Astrocyte (in vitro differentiated cells and primary cell): ENCODE measurements at regions not wholly inside any gene's neighbourhood (a gene's known extent, or its start where the extent isn't known, plus 50 kb on each side); places are given as distances from the start of the nearest gene placed in this dataset.

Experiments
- DNase-seq: peaks from one replicate; pipeline ENCODE4 v3.0.0-alpha.2; 2010; ENCODE audit warnings: low read depth
- FAIRE-seq: peaks from 2 replicates; lab custom pipeline; 2011; peaks lifted over from hg19 to GRCh38; lab: Jason Lieb, UNC
- H2AFZ ChIP-seq: 2 replicates; pipeline ENCODE4 v1.6.0; 2012; ENCODE audit warnings: low read depth, low read length, inconsistent platforms
- H3K27ac ChIP-seq: 2 replicates; pipeline ENCODE4 v1.5.1; 2011; ENCODE audit warnings: low read depth, low read length, inconsistent platforms
- H3K27me3 ChIP-seq: 2 replicates; pipeline ENCODE4 v1.6.0; 2011; ENCODE audit warnings: low read length, inconsistent platforms; ENCODE audit not compliant: insufficient read depth
- H3K36me3 ChIP-seq: 2 replicates; pipeline ENCODE4 v1.5.1; 2011; ENCODE audit warnings: low read length, inconsistent platforms; ENCODE audit not compliant: insufficient read depth
- H3K4me1 ChIP-seq: 2 replicates; pipeline ENCODE4 v1.5.1; 2011; ENCODE audit warnings: low read length, inconsistent platforms; ENCODE audit not compliant: insufficient read depth
- H3K4me2 ChIP-seq: 2 replicates; pipeline ENCODE4 v1.6.0; 2012; ENCODE audit warnings: low read length, inconsistent platforms
- H3K4me3 ChIP-seq: 2 replicates; pipeline ENCODE4 v1.5.1; 2011; ENCODE audit warnings: low read depth, mild to moderate bottlenecking, low read length, inconsistent platforms; ENCODE audit not compliant: insufficient read depth
- H3K79me2 ChIP-seq: 2 replicates; pipeline ENCODE4 v1.6.0; 2012; ENCODE audit warnings: mild to moderate bottlenecking, low read length, inconsistent platforms; ENCODE audit not compliant: insufficient read depth
- H3K9ac ChIP-seq: 2 replicates; pipeline ENCODE4 v1.6.0; 2012; ENCODE audit warnings: mild to moderate bottlenecking, low read length, inconsistent platforms
- H3K9me3 ChIP-seq: 2 replicates; pipeline ENCODE4 v1.5.1; 2012; ENCODE audit warnings: low read depth, mild to moderate bottlenecking, low read length, inconsistent platforms; ENCODE audit not compliant: insufficient read depth
- H4K20me1 ChIP-seq: 2 replicates; pipeline ENCODE4 v1.6.0; 2012; ENCODE audit warnings: low read length, inconsistent platforms; ENCODE audit not compliant: insufficient read depth
- H3K27ac Mint-ChIP-seq: one replicate; pipeline ENCODE4 v1.8.0; 2021; ENCODE audit warnings: mild to moderate bottlenecking, mixed read lengths; ENCODE audit not compliant: unreplicated experiment
- H3K27me3 Mint-ChIP-seq: one replicate; pipeline ENCODE4 v1.8.0; 2021; ENCODE audit warnings: low read depth, mixed read lengths; ENCODE audit not compliant: unreplicated experiment
- H3K36me3 Mint-ChIP-seq: one replicate; pipeline ENCODE4 v1.8.0; 2021; ENCODE audit warnings: low read depth, mixed read lengths; ENCODE audit not compliant: unreplicated experiment
- H3K4me1 Mint-ChIP-seq: one replicate; pipeline ENCODE4 v1.8.0; 2021; ENCODE audit warnings: low read depth, mixed read lengths; ENCODE audit not compliant: unreplicated experiment
- H3K4me3 Mint-ChIP-seq: one replicate; pipeline ENCODE4 v1.8.0; 2021; ENCODE audit warnings: mild to moderate bottlenecking, moderate library complexity, mixed read lengths; ENCODE audit not compliant: unreplicated experiment
- H3K9me3 Mint-ChIP-seq: one replicate; pipeline ENCODE4 v1.8.0; 2021; ENCODE audit warnings: mild to moderate bottlenecking, mixed read lengths; ENCODE audit not compliant: unreplicated experiment
- CTCF ChIP-seq: IDR thresholded peaks from 2 replicates; pipeline ENCODE4 v1.5.1; 2011; ENCODE audit warnings: low read depth, mild to moderate bottlenecking, inconsistent platforms, low read length, moderate library complexity; ENCODE audit not compliant: insufficient read depth
- EZH2 ChIP-seq: IDR thresholded peaks from 2 replicates; pipeline ENCODE4 v1.6.1; 2012; ENCODE audit warnings: mild to moderate bottlenecking, low read length, inconsistent platforms; ENCODE audit not compliant: insufficient read depth

- no peaks in the 10 kb centered on the region for H3K36me3 Mint-ChIP-seq
- Histone ChIP-seq H3K79me2 (no peaks in the 10 kb centered on the region), H3K9ac (no peak overlapping the region), H3K36me3 (no peaks in the 10 kb centered on the region), H2AFZ (no peak overlapping the region), H3K27me3 (no peaks in the 10 kb centered on the region), H3K4me2 (no peak overlapping the region), H3K4me1 (no peaks in the 10 kb centered on the region), H4K20me1 (no peaks in the 10 kb centered on the region), H3K9me3 (peaks cover 2% of the 10 kb centered on the region), H3K4me3 (no peak overlapping the region), H3K27ac (no peak overlapping the region)
- TF ChIP-seq CTCF (no peak), EZH2 (no peak)
- DNase-seq (no peak), FAIRE-seq (no peak)
- no peaks in the 10 kb centered on the region for H3K4me1 Mint-ChIP-seq
- H3K27ac Mint-ChIP-seq = no peak overlapping the region
- no peak overlapping the region for H3K4me3 Mint-ChIP-seq
- no peaks in the 10 kb centered on the region for H3K27me3 Mint-ChIP-seq
- no peaks in the 10 kb centered on the region for H3K9me3 Mint-ChIP-seq
Observed at GRCh38 chr4:154953691-154954090, 172.6 kb downstream of the RBM46 start.

GRCh38 chr4:154954117-154954516 lies 173.0 kb downstream of the RBM46 start:
- Mint-ChIP-seq H3K27me3 (no peaks in the 10 kb centered on the region), H3K4me1 (no peaks in the 10 kb centered on the region), H3K4me3 (no peak overlapping the region), H3K27ac (no peak overlapping the region), H3K36me3 (no peaks in the 10 kb centered on the region), H3K9me3 (no peaks in the 10 kb centered on the region)
- no peaks in the 10 kb centered on the region for H3K27me3 ChIP-seq
- TF ChIP-seq CTCF (no peak), EZH2 (no peak)
- DNase-seq (no peak), FAIRE-seq (no peak)
- H3K4me1 ChIP-seq = no peaks in the 10 kb centered on the region
- no peaks in the 10 kb centered on the region for H3K36me3 ChIP-seq
- no peak overlapping the region for H3K4me2 ChIP-seq
- H3K4me3 ChIP-seq = no peak overlapping the region
- H3K79me2 ChIP-seq = no peaks in the 10 kb centered on the region
- no peak overlapping the region for H3K9ac ChIP-seq
- H3K27ac ChIP-seq = no peak overlapping the region
- H4K20me1 ChIP-seq = no peaks in the 10 kb centered on the region
- peaks cover 2% of the 10 kb centered on the region for H3K9me3 ChIP-seq
- H2AFZ ChIP-seq = no peak overlapping the region

GRCh38 chr4:154958121-154958520 lies 177.0 kb downstream of the RBM46 start:
- Histone ChIP-seq H3K4me1 (no peaks in the 10 kb centered on the region), H3K4me2 (no peak overlapping the region), H3K9me3 (no peaks in the 10 kb centered on the region), H3K79me2 (no peaks in the 10 kb centered on the region), H3K9ac (no peak overlapping the region), H3K27ac (no peak overlapping the region), H4K20me1 (no peaks in the 10 kb centered on the region), H2AFZ (no peak overlapping the region), H3K36me3 (no peaks in the 10 kb centered on the region), H3K4me3 (no peak overlapping the region), H3K27me3 (no peaks in the 10 kb centered on the region)
- Mint-ChIP-seq H3K4me3 (no peak overlapping the region), H3K27me3 (no peaks in the 10 kb centered on the region), H3K9me3 (no peaks in the 10 kb centered on the region), H3K4me1 (no peaks in the 10 kb centered on the region), H3K27ac (no peak overlapping the region), H3K36me3 (no peaks in the 10 kb centered on the region)
- FAIRE-seq = no peak
- no peak for TF ChIP-seq CTCF
- no peak for TF ChIP-seq EZH2
- DNase-seq = no peak
